Loucy (cell line): ENCODE measurements at regions not wholly inside any gene's neighbourhood (a gene's known extent, or its start where the extent isn't known, plus 50 kb on each side); places are given as distances from the start of the nearest gene placed in this dataset.

Experiments
- EZH2phosphoT487 ChIP-seq: fragments of 200-600 bp; IDR thresholded peaks from 2 replicates; pipeline ENCODE4 v1.6.1; 2018; ENCODE audit warnings: antibody characterized with exemption, mild to moderate bottlenecking, moderate library complexity, borderline replicate concordance
- TF ChIP-seq, protein P1 (sequence below): fragments of 200-600 bp; sonication (generic); conservative IDR thresholded peaks from 2 replicates; pipeline ENCODE4 v1.5.1; 2014; ENCODE audit warnings: mild to moderate bottlenecking, antibody characterized with exemption, low read length

DNA sequence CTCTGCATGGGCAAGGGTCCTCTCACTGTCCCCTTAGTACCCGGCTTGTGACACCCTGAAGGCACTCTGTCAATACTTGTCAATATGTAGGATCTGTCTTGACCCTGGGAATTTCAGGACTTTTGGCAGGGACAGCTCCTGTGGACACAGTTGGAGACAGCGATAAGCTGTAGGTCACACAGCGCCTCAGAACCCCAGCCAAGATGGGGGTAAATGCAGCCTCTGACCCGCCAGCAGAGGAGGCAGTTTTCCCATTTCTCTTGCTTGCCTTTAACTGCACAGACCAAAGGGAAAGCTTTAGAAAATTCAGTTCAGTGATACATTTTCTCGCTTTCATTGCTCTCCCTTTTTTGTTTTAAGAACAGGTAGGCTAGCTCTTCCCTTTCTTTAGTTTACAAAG is 54.8 kb upstream of the KLHL29 start:
- TF ChIP-seq, protein P1, sequence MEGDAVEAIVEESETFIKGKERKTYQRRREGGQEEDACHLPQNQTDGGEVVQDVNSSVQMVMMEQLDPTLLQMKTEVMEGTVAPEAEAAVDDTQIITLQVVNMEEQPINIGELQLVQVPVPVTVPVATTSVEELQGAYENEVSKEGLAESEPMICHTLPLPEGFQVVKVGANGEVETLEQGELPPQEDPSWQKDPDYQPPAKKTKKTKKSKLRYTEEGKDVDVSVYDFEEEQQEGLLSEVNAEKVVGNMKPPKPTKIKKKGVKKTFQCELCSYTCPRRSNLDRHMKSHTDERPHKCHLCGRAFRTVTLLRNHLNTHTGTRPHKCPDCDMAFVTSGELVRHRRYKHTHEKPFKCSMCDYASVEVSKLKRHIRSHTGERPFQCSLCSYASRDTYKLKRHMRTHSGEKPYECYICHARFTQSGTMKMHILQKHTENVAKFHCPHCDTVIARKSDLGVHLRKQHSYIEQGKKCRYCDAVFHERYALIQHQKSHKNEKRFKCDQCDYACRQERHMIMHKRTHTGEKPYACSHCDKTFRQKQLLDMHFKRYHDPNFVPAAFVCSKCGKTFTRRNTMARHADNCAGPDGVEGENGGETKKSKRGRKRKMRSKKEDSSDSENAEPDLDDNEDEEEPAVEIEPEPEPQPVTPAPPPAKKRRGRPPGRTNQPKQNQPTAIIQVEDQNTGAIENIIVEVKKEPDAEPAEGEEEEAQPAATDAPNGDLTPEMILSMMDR, result peak; percentile 48
- TF ChIP-seq EZH2phosphoT487, result no peak
